ENCODE measurements at regions not wholly inside any gene's neighbourhood (a gene's known extent, or its start where the extent isn't known, plus 50 kb on each side); places are given as distances from the start of the nearest gene placed in this dataset.
A peak's percentile ranks its signal among the peaks of the same experiment; 100 is the strongest.

DNA sequence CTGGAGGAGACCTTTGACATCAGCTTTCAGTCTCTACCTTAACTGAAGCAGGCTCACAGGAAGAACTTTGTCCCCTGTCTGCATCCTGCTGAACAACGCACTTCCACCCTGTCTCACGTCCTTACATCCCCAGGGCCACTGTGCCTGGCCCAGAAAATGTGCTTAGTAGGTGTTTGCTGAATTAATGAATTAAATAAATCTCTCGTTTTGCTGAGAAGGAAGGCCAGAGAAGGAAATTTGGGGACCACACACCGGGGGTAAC lies 54.3 kb upstream of the CREB3L1 start:
- H3K36me3 ChIP-seq, result no peaks in the 10 kb centered on the region
- no peaks in the 10 kb centered on the region for H3K27me3 ChIP-seq
- no peaks in the 10 kb centered on the region for H3K4me1 ChIP-seq
- no peaks in the 10 kb centered on the region for H3K9me3 ChIP-seq
- H3K4me3 ChIP-seq, result no peak overlapping the region
- no peak for DNase-seq (ENCODE audit: low spot score)
- TF ChIP-seq, protein P1, sequence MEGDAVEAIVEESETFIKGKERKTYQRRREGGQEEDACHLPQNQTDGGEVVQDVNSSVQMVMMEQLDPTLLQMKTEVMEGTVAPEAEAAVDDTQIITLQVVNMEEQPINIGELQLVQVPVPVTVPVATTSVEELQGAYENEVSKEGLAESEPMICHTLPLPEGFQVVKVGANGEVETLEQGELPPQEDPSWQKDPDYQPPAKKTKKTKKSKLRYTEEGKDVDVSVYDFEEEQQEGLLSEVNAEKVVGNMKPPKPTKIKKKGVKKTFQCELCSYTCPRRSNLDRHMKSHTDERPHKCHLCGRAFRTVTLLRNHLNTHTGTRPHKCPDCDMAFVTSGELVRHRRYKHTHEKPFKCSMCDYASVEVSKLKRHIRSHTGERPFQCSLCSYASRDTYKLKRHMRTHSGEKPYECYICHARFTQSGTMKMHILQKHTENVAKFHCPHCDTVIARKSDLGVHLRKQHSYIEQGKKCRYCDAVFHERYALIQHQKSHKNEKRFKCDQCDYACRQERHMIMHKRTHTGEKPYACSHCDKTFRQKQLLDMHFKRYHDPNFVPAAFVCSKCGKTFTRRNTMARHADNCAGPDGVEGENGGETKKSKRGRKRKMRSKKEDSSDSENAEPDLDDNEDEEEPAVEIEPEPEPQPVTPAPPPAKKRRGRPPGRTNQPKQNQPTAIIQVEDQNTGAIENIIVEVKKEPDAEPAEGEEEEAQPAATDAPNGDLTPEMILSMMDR (IDR thresholded peaks at IDR 0.05), result no peak
- H3K27ac ChIP-seq, result no peak overlapping the region

DNA sequence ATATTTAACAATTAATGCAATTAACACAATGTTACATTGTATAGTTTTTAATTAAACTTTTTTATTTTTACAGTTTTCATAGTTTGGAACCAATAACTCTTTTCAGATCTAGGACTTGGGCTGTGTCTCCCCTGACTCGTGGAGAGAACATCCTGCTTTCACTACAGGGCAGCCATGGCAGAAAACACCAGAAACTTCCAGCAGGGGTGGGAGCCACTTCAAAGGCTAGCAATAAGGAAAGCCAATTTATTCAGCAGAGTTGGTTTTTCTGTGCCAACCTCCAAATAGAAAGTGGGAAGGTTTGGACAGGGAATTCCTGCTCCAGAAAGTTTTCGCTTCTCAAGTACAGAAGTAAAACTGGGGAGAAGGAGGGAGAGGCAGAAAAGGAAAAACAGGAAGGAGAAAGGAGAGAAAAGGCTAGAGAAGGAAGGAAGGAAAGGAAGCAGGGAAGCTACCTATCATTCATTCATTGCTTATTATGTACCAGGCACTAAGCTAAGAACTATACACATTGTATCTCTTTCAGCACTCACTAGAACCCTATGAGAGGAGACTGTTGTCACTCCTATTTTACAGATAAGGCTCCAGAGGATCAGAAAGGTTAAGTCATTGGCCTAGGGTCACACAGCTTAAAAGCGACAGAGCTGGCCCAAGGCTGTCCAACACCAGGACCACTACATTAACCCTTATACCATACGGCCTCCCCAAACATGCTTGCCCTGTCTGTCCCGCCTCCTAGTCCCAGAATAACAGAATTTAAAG lies 54.8 kb upstream of the CREB3L1 start:
- H3K9me3 ChIP-seq, result no peaks in the 10 kb centered on the region
- H3K36me3 ChIP-seq, result no peaks in the 10 kb centered on the region
- TF ChIP-seq, protein P1 (IDR thresholded peaks at IDR 0.05), result no peak
- H3K4me3 ChIP-seq, result no peak overlapping the region
- H3K27ac ChIP-seq, result no peak overlapping the region
- no peaks in the 10 kb centered on the region for H3K4me1 ChIP-seq
- no peaks in the 10 kb centered on the region for H3K27me3 ChIP-seq
- DNase-seq (ENCODE audit: low spot score), result no peak

DNA sequence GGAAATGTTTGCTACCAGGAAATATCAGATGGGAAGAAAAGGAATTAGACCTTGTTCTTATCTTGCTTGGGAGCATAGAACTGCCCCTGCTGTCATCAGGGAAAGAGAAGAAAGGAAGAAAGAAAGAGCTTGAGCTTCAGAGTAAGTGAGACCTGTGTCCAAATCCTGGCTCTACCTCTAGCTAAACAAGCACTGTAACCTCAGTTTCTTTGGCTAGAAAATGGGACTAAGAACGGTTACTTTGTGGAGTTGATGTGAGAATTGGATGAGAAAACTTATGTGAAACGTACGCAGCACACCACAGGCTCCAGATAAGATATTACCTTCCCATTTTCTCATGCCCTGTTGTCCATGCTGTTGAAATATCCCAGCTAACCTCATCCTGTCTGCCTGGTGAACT lies 57.1 kb upstream of the CREB3L1 start:
- Histone ChIP-seq H3K9me3 (no peaks in the 10 kb centered on the region), H3K36me3 (no peaks in the 10 kb centered on the region), H3K4me1 (no peaks in the 10 kb centered on the region), H3K4me3 (no peak overlapping the region), H3K27me3 (no peaks in the 10 kb centered on the region), H3K27ac (no peak overlapping the region)
- TF ChIP-seq, protein P1 (IDR thresholded peaks at IDR 0.05), result no peak
- no peak for DNase-seq (ENCODE audit: low spot score)

DNA sequence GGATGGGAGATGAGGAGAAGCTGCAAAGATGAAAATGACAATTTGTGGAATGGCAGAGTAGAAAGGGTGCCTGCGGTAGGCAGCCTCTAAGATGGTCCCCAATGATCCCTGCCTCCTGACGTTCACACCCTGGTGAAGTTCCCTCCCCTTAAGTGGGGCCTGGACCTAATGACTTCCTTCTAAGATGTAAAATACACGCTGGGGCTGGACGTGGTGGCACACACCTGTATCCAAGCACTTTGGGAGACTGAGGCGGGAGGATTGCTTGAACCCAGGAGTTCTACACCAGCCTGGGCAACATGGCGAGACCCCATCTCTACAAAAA lies 60.7 kb upstream of the CREB3L1 start:
- no peak for DNase-seq (ENCODE audit: low spot score)
- no peaks in the 10 kb centered on the region for H3K4me1 ChIP-seq
- no peaks in the 10 kb centered on the region for H3K27me3 ChIP-seq
- no peaks in the 10 kb centered on the region for H3K9me3 ChIP-seq
- peak overlapping the region in 1 of 2 donors; percentile 29 for H3K4me3 ChIP-seq
- no peak overlapping the region for H3K27ac ChIP-seq
- TF ChIP-seq, protein P1 (IDR thresholded peaks at IDR 0.05), result no peak
- H3K36me3 ChIP-seq, result no peaks in the 10 kb centered on the region

DNA sequence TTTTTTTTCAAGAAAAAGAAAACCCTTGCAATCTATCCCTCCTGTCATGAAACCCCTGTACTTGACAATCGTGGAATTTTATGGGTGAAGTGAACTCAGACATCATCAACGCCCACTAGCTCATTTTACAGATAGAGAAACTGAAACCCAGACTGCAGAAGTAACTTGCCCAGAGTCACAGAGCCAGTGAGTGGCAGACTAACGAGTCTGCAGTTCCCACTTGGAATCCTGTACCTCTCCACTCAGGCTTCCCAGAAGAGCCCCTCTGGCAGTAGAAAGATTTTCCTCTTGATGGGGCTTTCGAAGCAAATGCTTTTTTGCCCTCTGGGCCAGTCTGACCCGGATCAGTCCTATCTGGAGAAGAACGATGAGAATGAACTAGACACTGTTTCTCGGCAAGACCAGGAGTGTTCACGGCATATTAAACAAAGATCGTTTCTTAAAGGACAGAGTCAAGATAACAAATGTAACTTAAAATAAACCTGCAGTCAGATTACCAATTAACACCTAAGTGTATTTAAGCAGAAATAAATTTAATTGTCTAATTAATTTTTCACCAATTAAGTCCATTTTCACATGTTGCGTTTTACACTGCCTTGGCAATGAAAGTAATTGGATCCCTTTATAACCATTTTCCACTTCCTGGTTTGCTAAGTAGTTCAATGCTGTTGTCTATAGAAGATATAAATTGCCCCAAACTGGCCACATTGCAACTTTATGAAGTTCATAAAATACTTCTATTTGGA lies 61.3 kb upstream of the CREB3L1 start:
- H3K4me1 ChIP-seq, result no peaks in the 10 kb centered on the region
- H3K36me3 ChIP-seq, result no peaks in the 10 kb centered on the region
- TF ChIP-seq, protein P1 (IDR thresholded peaks at IDR 0.05), result no peak
- H3K27ac ChIP-seq, result no peak overlapping the region
- DNase-seq (ENCODE audit: low spot score), result no peak
- no peaks in the 10 kb centered on the region for H3K9me3 ChIP-seq
- H3K4me3 ChIP-seq, result peak overlapping the region; percentile 6 to 29
- no peaks in the 10 kb centered on the region for H3K27me3 ChIP-seq

Measured in right atrium auricular region (tissue), 2 donors.